Hypothalamus (tissue), 51 donors: ENCODE measurements at regions not wholly inside any gene's neighbourhood (a gene's known extent, or its start where the extent isn't known, plus 50 kb on each side); places are given as distances from the start of the nearest gene placed in this dataset.
A peak's percentile ranks its signal among the peaks of the same experiment; 100 is the strongest.

ENCODE experiments used
- DNase-seq, 51 donors: peaks; one replicate each; lab custom pipeline; 2025; lab: John Stamatoyannopoulos, UW

GRCh38 chr3:168272343-168272985 is 176.7 kb upstream of the GOLIM4 start:
- DNase-seq, result no peak

GRCh38 chr3:168271932-168272331 is 176.2 kb upstream of the GOLIM4 start:
- DNase-seq, result no peak

- no peak for DNase-seq
Measured at GRCh38 chr3:168269001-168269400, 173.3 kb upstream of the GOLIM4 start.

GRCh38 chr3:168267179-168267578 is 171.5 kb upstream of the GOLIM4 start:
- no peak for DNase-seq

GRCh38 chr3:168266335-168266734 is 170.6 kb upstream of the GOLIM4 start:
- DNase-seq, result no peak

GRCh38 chr3:168262887-168263286 is 167.2 kb upstream of the GOLIM4 start:
- DNase-seq, result no peak

GRCh38 chr3:168260859-168261258 is 165.1 kb upstream of the GOLIM4 start:
- no peak for DNase-seq

GRCh38 chr3:168251371-168251770 is 155.6 kb upstream of the GOLIM4 start:
- DNase-seq, result no peak

GRCh38 chr3:168250415-168250861 is 154.7 kb upstream of the GOLIM4 start:
- DNase-seq, result peak in 4 of 51 donors; percentile 0 to 25 (median 9)

GRCh38 chr3:168249550-168250414 is 154.1 kb upstream of the GOLIM4 start:
- DNase-seq, result peak in 48 of 51 donors; percentile 11 to 75 (median 52)

GRCh38 chr3:168249205-168249549 is 153.5 kb upstream of the GOLIM4 start:
- DNase-seq, result peak in 5 of 51 donors; percentile 7 to 49 (median 26)

GRCh38 chr3:168248383-168249204 is 152.9 kb upstream of the GOLIM4 start:
- peak in 25 of 51 donors; percentile 1 to 39 (median 7) for DNase-seq

GRCh38 chr3:168241156-168241555 is 145.4 kb upstream of the GOLIM4 start:
- DNase-seq, result no peak

GRCh38 chr3:168239287-168239686 is 143.6 kb upstream of the GOLIM4 start:
- DNase-seq, result no peak

GRCh38 chr3:168233001-168233400 is 137.3 kb upstream of the GOLIM4 start:
- no peak for DNase-seq

GRCh38 chr3:168223085-168223484 is 127.4 kb upstream of the GOLIM4 start:
- DNase-seq, result no peak

GRCh38 chr3:168220556-168220955 is 124.8 kb upstream of the GOLIM4 start:
- DNase-seq, result peak in 4 of 51 donors; percentile 2 to 29 (median 21)

- no peak for DNase-seq
Measured at GRCh38 chr3:168219530-168219929, 123.8 kb upstream of the GOLIM4 start.

- no peak for DNase-seq
Measured at GRCh38 chr3:168218600-168218999, 122.9 kb upstream of the GOLIM4 start.

GRCh38 chr3:168216851-168217250 is 121.1 kb upstream of the GOLIM4 start:
- no peak for DNase-seq

- no peak for DNase-seq
Measured at GRCh38 chr3:168213920-168214319, 118.2 kb upstream of the GOLIM4 start.
